DND-41 (cell line): ENCODE measurements at regions not wholly inside any gene's neighbourhood (a gene's known extent, or its start where the extent isn't known, plus 50 kb on each side); places are given as distances from the start of the nearest gene placed in this dataset.

Experiments used
- EZH2 ChIP-seq: IDR thresholded peaks from 3 replicates; pipeline ENCODE4 v1.6.1; 2012; ENCODE audit warnings: borderline replicate concordance, low read depth, mild to moderate bottlenecking, moderate library complexity, low read length, inconsistent platforms; ENCODE audit not compliant: severe bottlenecking
- TF ChIP-seq, protein P1 (sequence below): IDR thresholded peaks from 2 replicates; pipeline ENCODE4 v1.5.1; 2012; ENCODE audit warnings: borderline replicate concordance, low read length, moderate library complexity, mild to moderate bottlenecking; ENCODE audit not compliant: poor library complexity, severe bottlenecking; ENCODE audit errors: extremely low read depth

DNA sequence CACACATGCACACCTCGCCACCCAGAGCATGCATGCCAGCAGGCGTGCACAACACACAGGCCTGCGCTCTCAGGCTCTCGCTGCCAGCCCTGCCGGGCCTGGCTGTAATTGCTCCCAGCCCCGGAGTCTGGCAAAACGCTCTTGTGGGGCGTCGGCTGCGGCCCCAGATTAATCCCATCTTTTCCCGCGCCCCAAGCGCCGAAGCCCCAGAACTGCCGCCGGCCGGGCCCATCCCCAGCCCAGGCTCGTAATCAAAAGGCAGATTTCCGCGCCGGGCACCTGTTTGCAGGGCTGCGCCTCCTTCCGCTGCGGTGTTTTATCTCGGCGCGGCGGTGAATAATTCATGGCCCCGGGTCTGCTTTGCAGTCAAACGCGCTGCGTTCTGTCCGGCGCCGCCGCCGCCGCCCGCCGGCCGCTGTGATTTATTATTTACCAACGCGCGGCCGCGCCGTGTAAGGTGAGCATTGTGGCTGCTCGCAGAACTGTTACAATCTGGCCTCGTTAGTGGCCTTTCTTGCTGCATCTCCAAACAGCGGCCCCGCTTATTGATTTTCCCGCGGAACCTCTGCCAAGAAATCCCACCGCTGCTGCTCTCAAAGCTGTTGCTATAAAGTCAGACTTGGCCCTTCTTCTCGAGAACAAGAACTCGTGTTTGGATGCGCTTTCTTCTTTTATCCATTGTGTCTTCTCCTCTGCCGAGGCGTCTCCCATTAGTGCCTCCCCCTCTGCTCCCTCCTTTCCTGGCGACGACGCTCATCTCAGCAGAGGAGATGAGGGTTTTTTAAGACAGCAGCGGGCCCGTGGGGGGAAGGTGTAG is 126.1 kb downstream of the IRX5 start:
- TF ChIP-seq, protein P1, sequence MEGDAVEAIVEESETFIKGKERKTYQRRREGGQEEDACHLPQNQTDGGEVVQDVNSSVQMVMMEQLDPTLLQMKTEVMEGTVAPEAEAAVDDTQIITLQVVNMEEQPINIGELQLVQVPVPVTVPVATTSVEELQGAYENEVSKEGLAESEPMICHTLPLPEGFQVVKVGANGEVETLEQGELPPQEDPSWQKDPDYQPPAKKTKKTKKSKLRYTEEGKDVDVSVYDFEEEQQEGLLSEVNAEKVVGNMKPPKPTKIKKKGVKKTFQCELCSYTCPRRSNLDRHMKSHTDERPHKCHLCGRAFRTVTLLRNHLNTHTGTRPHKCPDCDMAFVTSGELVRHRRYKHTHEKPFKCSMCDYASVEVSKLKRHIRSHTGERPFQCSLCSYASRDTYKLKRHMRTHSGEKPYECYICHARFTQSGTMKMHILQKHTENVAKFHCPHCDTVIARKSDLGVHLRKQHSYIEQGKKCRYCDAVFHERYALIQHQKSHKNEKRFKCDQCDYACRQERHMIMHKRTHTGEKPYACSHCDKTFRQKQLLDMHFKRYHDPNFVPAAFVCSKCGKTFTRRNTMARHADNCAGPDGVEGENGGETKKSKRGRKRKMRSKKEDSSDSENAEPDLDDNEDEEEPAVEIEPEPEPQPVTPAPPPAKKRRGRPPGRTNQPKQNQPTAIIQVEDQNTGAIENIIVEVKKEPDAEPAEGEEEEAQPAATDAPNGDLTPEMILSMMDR: no peak
- no peak for TF ChIP-seq EZH2
